Tibial artery (tissue), 4 donors: ENCODE measurements at regions not wholly inside any gene's neighbourhood (a gene's known extent, or its start where the extent isn't known, plus 50 kb on each side); places are given as distances from the start of the nearest gene placed in this dataset.

Source experiments
- DNase-seq, 2 donors: peaks; one replicate each; pipeline ENCODE4 v3.0.0-alpha.2; 2019
- H3K27ac ChIP-seq, 2 donors: fragments of 200-600 bp; sonication (generic) in 1 of 2; 1 replicate in 1 of 2; 2 replicates in 1 of 2; pipeline ENCODE4 v1.5.1; 2018 to 2019; ENCODE audit warnings: mild to moderate bottlenecking in 1 of 2
- H3K27me3 ChIP-seq, 2 donors: fragments of 200-600 bp; sonication (generic) in 1 of 2; one replicate each; pipeline versions ENCODE4 v1.5.1 to v1.6.0; 2016 to 2019
- H3K36me3 ChIP-seq, 3 donors: fragments of 200-600 bp; sonication (generic) in 2 of 3; one replicate each; pipeline ENCODE4 v1.5.1; 2016 to 2019; ENCODE audit warnings: mild to moderate bottlenecking in 2 of 3
- H3K4me1 ChIP-seq, 4 donors: fragments of 200-600 bp; sonication (generic) in 2 of 4; 1 replicate in 3 of 4; 2 replicates in 1 of 4; pipeline ENCODE4 v1.5.1; 2016 to 2019
- H3K4me3 ChIP-seq, 2 donors: fragments of 200-600 bp; sonication (generic) in 1 of 2; 1 replicate in 1 of 2; 2 replicates in 1 of 2; pipeline ENCODE4 v1.5.1; 2018 to 2019; ENCODE audit warnings: mild to moderate bottlenecking in 2 of 2
- H3K9me3 ChIP-seq, 3 donors: fragments of 200-600 bp; sonication (generic) in 1 of 3; one replicate each; pipeline ENCODE4 v1.5.1; 2016 to 2019
- intact Hi-C: fragments of 100-400 bp; cut with DNase I; formaldehyde crosslinking; loops from one replicate; pipeline ENCODE4 v1.15.0; 2023; ENCODE audit warnings: low total_unique reads
- TF ChIP-seq, protein P1 (sequence below), 2 experiments: fragments of 200-600 bp in 1 of 2; fragments of 450-650 bp in 1 of 2; IDR thresholded peaks; one replicate each; pipeline ENCODE4 v1.5.1; 2017 to 2019; ENCODE audit warnings: antibody characterized with exemption in 2 of 2, mild to moderate bottlenecking in 1 of 2, moderate library complexity in 1 of 2

DNA sequence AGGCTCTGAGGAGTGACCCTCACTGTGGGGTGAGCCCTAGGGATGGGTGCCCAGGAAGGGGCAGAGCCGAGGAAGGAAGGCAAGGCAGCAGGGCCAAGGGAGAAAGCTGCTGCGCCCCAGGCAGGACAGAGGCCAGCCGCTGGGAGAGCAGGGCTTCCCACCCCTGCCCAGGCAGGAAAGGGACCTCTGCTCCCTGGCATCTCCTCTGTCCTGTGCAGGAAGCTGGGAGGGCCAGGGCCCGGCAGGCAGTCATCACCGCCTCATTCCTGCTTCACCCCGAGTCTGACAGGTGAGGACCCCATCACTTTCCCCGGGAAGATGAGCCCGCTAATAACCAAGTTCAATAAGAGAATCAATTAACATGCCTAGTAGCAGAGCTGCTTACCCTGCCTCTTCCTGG lies 81.3 kb downstream of the EDN3 start:
- Histone ChIP-seq H3K36me3 (no peaks in the 10 kb centered on the region), H3K9me3 (no peaks in the 10 kb centered on the region), H3K4me3 (no peak overlapping the region), H3K4me1 (no peaks in the 10 kb centered on the region), H3K27ac (no peak overlapping the region), H3K27me3 (peaks cover 0 to 40% of the 10 kb centered on the region in 2 donors)
- DNase-seq, result no peak
- intact Hi-C loops, result no loop called here
- TF ChIP-seq, protein P1, sequence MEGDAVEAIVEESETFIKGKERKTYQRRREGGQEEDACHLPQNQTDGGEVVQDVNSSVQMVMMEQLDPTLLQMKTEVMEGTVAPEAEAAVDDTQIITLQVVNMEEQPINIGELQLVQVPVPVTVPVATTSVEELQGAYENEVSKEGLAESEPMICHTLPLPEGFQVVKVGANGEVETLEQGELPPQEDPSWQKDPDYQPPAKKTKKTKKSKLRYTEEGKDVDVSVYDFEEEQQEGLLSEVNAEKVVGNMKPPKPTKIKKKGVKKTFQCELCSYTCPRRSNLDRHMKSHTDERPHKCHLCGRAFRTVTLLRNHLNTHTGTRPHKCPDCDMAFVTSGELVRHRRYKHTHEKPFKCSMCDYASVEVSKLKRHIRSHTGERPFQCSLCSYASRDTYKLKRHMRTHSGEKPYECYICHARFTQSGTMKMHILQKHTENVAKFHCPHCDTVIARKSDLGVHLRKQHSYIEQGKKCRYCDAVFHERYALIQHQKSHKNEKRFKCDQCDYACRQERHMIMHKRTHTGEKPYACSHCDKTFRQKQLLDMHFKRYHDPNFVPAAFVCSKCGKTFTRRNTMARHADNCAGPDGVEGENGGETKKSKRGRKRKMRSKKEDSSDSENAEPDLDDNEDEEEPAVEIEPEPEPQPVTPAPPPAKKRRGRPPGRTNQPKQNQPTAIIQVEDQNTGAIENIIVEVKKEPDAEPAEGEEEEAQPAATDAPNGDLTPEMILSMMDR (IDR thresholded peaks at IDR 0.05), result no peak

DNA sequence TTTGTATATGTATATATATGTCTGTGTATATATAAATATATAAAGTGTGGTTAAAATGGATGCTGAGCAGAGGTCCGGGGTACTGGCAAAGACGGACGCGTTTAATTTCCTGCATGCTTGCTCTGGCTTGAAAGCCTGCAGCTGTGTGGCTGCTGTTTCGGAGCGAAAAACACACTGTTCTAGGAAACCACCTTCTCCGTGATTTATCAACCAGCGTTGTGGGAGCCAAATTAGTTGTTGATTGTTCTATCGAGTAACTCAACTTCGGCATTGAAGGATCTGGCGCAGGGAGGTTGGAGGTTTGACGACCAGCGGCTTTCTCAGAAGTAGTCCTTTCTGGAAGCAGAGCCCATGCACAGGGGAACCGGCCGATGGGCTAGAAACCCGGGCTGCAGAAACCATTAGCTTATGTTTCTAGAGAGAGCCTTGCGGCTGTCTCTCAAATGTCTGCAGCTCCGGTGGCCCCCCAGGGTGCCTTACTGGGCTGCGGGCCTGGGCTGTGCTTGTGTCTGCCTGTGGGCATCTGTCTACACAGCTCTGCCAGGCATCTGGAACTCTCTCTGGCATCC lies 81.8 kb downstream of the EDN3 start:
- no peak for DNase-seq
- Histone ChIP-seq H3K4me1 (no peaks in the 10 kb centered on the region), H3K27ac (no peak overlapping the region), H3K27me3 (peaks cover 0 to 45% of the 10 kb centered on the region in 2 donors), H3K36me3 (no peaks in the 10 kb centered on the region), H3K4me3 (no peak overlapping the region), H3K9me3 (no peaks in the 10 kb centered on the region)
- intact Hi-C loops, result no loop called here
- TF ChIP-seq, protein P1 (IDR thresholded peaks at IDR 0.05), result no peak

DNA sequence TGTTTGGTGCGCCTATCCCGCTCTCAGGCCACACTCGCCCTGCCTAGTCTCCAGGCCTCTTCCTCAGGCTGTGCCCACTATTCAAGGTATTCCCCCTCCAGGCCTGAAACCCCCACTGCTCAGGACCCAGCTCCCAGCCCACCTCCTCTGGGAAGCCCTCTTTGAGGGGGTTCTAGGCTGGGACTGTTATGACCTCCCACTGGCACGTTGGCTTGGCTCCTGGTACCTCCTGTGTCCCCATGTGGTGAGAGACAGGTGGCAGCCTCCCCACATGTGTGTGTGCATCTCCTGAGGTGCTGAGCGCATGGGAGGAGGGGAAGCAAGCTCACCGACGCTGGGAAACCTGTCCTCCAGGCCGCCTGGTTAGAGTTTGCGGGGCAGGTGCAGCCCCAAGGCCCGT lies 82.5 kb downstream of the EDN3 start:
- peaks cover 0 to 51% of the 10 kb centered on the region in 2 donors for H3K27me3 ChIP-seq
- intact Hi-C loops, result no loop called here
- TF ChIP-seq, protein P1 (IDR thresholded peaks at IDR 0.05), result no peak

DNA sequence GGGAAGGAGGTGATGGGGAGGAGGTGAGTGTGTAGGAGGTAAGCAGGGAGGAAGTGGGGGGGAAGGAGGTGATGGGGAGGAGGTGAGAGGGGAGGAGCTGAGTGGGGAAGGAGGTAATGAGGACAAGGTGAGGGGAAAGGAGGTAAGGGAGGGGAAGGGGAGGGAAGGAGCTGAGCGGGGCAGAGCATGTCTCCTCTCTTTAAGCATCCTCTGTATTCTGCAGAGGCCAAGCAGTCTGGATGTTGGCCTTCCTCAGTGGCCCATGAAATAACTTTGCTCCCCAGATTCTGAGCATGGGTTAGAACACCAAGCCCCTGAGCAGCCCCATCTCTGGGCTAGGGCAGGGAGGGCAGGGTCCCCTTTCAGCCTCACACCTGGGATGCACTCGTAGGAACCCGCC lies 84.6 kb downstream of the EDN3 start:
- intact Hi-C loops, result no loop called here
- DNase-seq, result no peak
- Histone ChIP-seq H3K27me3 (peaks cover 0 to 56% of the 10 kb centered on the region in 2 donors), H3K9me3 (no peaks in the 10 kb centered on the region), H3K4me3 (no peak overlapping the region), H3K36me3 (no peaks in the 10 kb centered on the region), H3K27ac (no peak overlapping the region), H3K4me1 (no peaks in the 10 kb centered on the region)
- TF ChIP-seq, protein P1 (IDR thresholded peaks at IDR 0.05), result no peak

More for the DNA sequence above, 82.5 kb downstream of the EDN3 start:
- H3K27ac ChIP-seq, result no peak overlapping the region
- H3K4me3 ChIP-seq, result no peak overlapping the region
- H3K9me3 ChIP-seq, result no peaks in the 10 kb centered on the region
- no peaks in the 10 kb centered on the region for H3K4me1 ChIP-seq
- DNase-seq, result no peak
- no peaks in the 10 kb centered on the region for H3K36me3 ChIP-seq

DNA sequence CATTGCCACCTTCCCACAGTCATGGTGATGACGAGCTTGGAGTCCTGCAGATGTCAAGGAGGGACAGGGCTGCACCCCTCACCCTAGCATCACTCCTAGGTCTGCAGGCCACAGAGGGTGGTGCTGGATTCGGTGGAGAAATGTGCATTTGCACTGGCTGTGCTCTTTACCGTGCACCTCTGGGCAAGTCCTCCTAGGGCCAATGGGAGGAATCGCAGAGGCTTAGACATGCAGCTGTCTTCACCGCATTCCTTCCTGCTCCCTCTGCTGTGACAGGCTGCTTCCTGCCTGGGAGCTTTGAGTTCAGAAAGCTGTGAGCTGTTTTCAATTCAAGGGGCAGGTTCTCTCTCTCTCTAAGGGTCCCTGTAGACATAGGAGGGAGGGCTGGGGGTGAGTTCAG lies 85.1 kb downstream of the EDN3 start:
- TF ChIP-seq, protein P1 (IDR thresholded peaks at IDR 0.05), result no peak
- Histone ChIP-seq H3K4me3 (no peak overlapping the region), H3K27ac (no peak overlapping the region), H3K4me1 (no peaks in the 10 kb centered on the region), H3K9me3 (no peaks in the 10 kb centered on the region), H3K36me3 (no peaks in the 10 kb centered on the region), H3K27me3 (peaks cover 0 to 53% of the 10 kb centered on the region in 2 donors)
- DNase-seq, result no peak
- intact Hi-C loops, result no loop called here

DNA sequence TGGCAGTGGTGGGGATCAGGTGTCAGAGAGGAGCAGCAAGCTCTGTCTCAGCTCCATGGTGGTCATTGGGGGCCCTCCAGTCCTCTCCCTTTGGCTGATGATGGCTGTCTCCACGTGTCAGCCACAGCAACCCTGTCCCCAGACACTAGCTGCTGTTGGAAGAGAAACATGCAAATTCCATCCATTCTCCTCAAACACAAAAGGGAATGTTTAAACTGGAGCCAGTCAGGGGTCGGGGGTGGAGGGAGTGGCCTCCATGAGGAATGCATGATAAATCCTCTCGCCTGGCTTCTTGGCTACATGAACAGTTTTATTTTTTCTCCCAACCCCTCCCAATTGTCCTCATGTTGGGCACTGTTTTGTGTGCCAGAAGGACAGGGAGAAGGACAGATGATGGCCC lies 86.4 kb downstream of the EDN3 start:
- H3K9me3 ChIP-seq, result no peaks in the 10 kb centered on the region
- no peaks in the 10 kb centered on the region for H3K4me1 ChIP-seq
- TF ChIP-seq, protein P1 (IDR thresholded peaks at IDR 0.05), result no peak
- DNase-seq, result no peak
- H3K27ac ChIP-seq, result no peak overlapping the region
- intact Hi-C loops, result no loop called here
- no peaks in the 10 kb centered on the region for H3K36me3 ChIP-seq
- H3K4me3 ChIP-seq, result no peak overlapping the region
- H3K27me3 ChIP-seq, result peaks cover 0 to 45% of the 10 kb centered on the region in 2 donors
